ENCODE measurements at regions not wholly inside any gene's neighbourhood (a gene's known extent, or its start where the extent isn't known, plus 50 kb on each side); places are given as distances from the start of the nearest gene placed in this dataset.

DNA sequence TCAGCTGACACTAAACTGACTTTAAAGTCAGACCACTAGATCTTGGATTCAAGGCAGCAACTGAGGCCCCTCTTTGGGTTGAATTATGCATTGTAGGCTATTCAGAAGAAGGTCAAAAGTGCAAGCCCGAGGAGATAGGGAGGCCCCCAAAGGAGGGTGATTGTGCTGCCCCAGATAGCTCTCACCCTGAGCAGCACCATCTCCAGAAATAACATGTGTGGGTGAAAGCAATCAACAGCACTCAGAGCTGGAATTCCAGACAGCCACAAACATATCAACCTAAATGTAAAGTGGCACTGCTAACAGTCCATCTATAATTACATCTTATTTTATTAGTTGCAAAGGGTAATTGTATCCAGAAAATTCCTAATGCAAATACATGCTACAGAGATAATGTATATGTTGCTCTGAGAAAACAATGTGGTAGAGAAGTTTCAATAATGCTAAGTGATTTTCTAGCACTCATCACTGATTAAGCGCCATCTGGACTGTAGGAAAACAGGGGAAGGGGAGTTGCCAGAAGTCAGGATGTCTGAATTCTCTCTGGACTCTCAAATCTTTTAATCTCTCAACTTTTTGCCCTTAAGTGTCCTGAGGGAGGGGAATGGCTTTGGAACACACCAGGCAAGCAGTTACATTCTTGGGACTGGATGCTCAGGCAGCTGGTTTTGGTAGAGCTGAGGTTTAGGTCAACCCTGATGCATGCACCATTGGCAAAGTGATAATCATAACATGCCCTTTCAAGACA lies 61.8 kb upstream of the SFRP2 start:
- no peak for DNase-seq (ENCODE audit: low read depth, low spot score)

GRCh38 chr4:153844144-153844543 lies 55.3 kb upstream of the SFRP2 start:
- no peak for DNase-seq (ENCODE audit: low read depth, low spot score)
